ENCODE measurements at regions not wholly inside any gene's neighbourhood (a gene's known extent, or its start where the extent isn't known, plus 50 kb on each side); places are given as distances from the start of the nearest gene placed in this dataset.

DNA sequence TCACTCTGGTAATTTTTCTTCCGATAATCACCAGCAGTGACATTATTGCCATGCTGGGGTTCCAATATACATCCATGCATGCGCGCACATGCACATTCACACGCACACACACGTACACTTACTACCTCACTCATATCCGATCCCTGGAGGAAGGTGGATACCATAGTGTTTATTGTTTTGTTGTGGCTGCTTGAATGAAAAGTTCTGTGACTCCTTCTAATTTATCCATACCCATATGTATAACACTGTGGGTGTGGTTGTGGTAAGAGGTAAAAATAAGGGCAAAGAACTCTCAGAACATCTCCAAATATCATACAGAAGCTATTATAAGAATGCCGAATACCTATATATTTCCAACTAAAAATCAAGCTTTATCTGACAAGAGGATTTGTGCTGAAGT lies 407.8 kb upstream of the PODXL start:
- Histone ChIP-seq H3K36me3 (ENCODE audit: insufficient read depth) (no peaks in the 10 kb centered on the region), H2AFZ (ENCODE audit: low read depth) (no peak overlapping the region)

GRCh38 chr7:131961054-131961680 lies 404.7 kb upstream of the PODXL start:
- Histone ChIP-seq H3K27ac (no peak overlapping the region), H4K20me1 (ENCODE audit: insufficient read depth) (no peaks in the 10 kb centered on the region), H3K4me1 (ENCODE audit: low read depth, poor library complexity, severe bottlenecking) (no peaks in the 10 kb centered on the region), H3K36me3 (ENCODE audit: insufficient read depth) (no peaks in the 10 kb centered on the region), H3K4me2 (no peak overlapping the region), H3K9ac (no peak overlapping the region), H3K27me3 (ENCODE audit: insufficient read depth, low read depth) (no peaks in the 10 kb centered on the region), H3K79me2 (ENCODE audit: insufficient read depth, low read depth) (no peaks in the 10 kb centered on the region), H3K4me3 (IDR thresholded peaks at IDR 0.05; ENCODE audit: insufficient read depth, low read depth, low read length) (no peak overlapping the region), H2AFZ (ENCODE audit: low read depth) (no peak overlapping the region)
- TF ChIP-seq, protein P1, sequence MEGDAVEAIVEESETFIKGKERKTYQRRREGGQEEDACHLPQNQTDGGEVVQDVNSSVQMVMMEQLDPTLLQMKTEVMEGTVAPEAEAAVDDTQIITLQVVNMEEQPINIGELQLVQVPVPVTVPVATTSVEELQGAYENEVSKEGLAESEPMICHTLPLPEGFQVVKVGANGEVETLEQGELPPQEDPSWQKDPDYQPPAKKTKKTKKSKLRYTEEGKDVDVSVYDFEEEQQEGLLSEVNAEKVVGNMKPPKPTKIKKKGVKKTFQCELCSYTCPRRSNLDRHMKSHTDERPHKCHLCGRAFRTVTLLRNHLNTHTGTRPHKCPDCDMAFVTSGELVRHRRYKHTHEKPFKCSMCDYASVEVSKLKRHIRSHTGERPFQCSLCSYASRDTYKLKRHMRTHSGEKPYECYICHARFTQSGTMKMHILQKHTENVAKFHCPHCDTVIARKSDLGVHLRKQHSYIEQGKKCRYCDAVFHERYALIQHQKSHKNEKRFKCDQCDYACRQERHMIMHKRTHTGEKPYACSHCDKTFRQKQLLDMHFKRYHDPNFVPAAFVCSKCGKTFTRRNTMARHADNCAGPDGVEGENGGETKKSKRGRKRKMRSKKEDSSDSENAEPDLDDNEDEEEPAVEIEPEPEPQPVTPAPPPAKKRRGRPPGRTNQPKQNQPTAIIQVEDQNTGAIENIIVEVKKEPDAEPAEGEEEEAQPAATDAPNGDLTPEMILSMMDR (conservative IDR thresholded peaks at IDR 0.05; ENCODE audit: low read depth, low read length): no peak

More for the DNA sequence above, 407.8 kb upstream of the PODXL start:
- Histone ChIP-seq H3K79me2 (ENCODE audit: insufficient read depth, low read depth) (no peaks in the 10 kb centered on the region), H3K4me2 (no peak overlapping the region), H3K27ac (no peak overlapping the region), H3K9ac (no peak overlapping the region), H3K4me1 (ENCODE audit: low read depth, poor library complexity, severe bottlenecking) (no peaks in the 10 kb centered on the region), H3K4me3 (IDR thresholded peaks at IDR 0.05; ENCODE audit: insufficient read depth, low read depth, low read length) (no peak overlapping the region), H3K27me3 (ENCODE audit: insufficient read depth, low read depth) (no peaks in the 10 kb centered on the region), H4K20me1 (ENCODE audit: insufficient read depth) (no peaks in the 10 kb centered on the region)
- TF ChIP-seq, protein P1 (conservative IDR thresholded peaks at IDR 0.05; ENCODE audit: low read depth, low read length): no peak

GRCh38 chr7:131959106-131959812 lies 402.8 kb upstream of the PODXL start:
- Histone ChIP-seq H3K27me3 (ENCODE audit: insufficient read depth, low read depth) (no peaks in the 10 kb centered on the region), H4K20me1 (ENCODE audit: insufficient read depth) (no peaks in the 10 kb centered on the region), H3K79me2 (ENCODE audit: insufficient read depth, low read depth) (no peaks in the 10 kb centered on the region), H3K27ac (no peak overlapping the region), H3K4me1 (ENCODE audit: low read depth, poor library complexity, severe bottlenecking) (no peaks in the 10 kb centered on the region), H3K4me2 (no peak overlapping the region), H3K9ac (no peak overlapping the region), H3K36me3 (ENCODE audit: insufficient read depth) (no peaks in the 10 kb centered on the region), H2AFZ (ENCODE audit: low read depth) (no peak overlapping the region), H3K4me3 (IDR thresholded peaks at IDR 0.05; ENCODE audit: insufficient read depth, low read depth, low read length) (no peak overlapping the region)
- TF ChIP-seq, protein P1 (conservative IDR thresholded peaks at IDR 0.05; ENCODE audit: low read depth, low read length): no peak

- TF ChIP-seq, protein P1 (conservative IDR thresholded peaks at IDR 0.05; ENCODE audit: low read depth, low read length): no peak
- Histone ChIP-seq H3K27me3 (ENCODE audit: insufficient read depth, low read depth) (no peaks in the 10 kb centered on the region), H3K27ac (no peak overlapping the region), H3K4me1 (ENCODE audit: low read depth, poor library complexity, severe bottlenecking) (no peaks in the 10 kb centered on the region), H3K4me3 (IDR thresholded peaks at IDR 0.05; ENCODE audit: insufficient read depth, low read depth, low read length) (no peak overlapping the region), H3K4me2 (no peak overlapping the region), H3K36me3 (ENCODE audit: insufficient read depth) (no peaks in the 10 kb centered on the region), H4K20me1 (ENCODE audit: insufficient read depth) (no peaks in the 10 kb centered on the region), H3K79me2 (ENCODE audit: insufficient read depth, low read depth) (no peaks in the 10 kb centered on the region), H2AFZ (ENCODE audit: low read depth) (no peak overlapping the region), H3K9ac (no peak overlapping the region)
Observed at GRCh38 chr7:131957338-131958020, 401.1 kb upstream of the PODXL start.
